ENCODE measurements at regions not wholly inside any gene's neighbourhood (a gene's known extent, or its start where the extent isn't known, plus 50 kb on each side); places are given as distances from the start of the nearest gene placed in this dataset.

GRCh38 chr3:20808864-20809263 lies 622.9 kb upstream of the SGO1 start:
- no peak for TF ChIP-seq CTCF (conservative IDR thresholded peaks at IDR 0.05; ENCODE audit: low read length)
- no peak for TF ChIP-seq EZH2phosphoT487 (IDR thresholded peaks at IDR 0.05; ENCODE audit: borderline replicate concordance)

Data from Loucy (cell line).